LNCAP (cell line): ENCODE measurements at regions not wholly inside any gene's neighbourhood (a gene's known extent, or its start where the extent isn't known, plus 50 kb on each side); places are given as distances from the start of the nearest gene placed in this dataset.

Source experiments
- TF ChIP-seq, protein P1 (sequence below): fragments of 450-650 bp; IDR thresholded peaks from 2 replicates; pipeline ENCODE4 v1.5.1; 2017; ENCODE audit warnings: mild to moderate bottlenecking

DNA sequence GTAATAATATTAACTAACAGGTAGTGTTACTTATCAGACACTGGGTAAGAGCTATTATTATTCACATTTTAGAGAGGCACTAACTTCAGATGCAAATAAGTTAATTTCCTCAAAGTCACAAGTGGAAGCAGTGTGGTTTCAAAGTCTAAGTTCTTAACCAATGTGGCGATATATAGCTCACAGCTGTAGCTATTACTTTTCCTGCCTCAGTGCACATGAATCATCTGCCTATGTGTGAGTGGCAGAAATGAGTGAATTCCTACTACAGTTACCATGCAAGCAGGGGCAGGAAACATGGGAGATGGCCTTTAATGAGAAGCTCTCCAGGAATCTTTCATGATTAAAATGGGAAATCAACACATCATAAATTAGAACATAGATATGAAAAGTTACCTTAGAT lies 126.2 kb upstream of the EYA4 start:
- TF ChIP-seq, protein P1, sequence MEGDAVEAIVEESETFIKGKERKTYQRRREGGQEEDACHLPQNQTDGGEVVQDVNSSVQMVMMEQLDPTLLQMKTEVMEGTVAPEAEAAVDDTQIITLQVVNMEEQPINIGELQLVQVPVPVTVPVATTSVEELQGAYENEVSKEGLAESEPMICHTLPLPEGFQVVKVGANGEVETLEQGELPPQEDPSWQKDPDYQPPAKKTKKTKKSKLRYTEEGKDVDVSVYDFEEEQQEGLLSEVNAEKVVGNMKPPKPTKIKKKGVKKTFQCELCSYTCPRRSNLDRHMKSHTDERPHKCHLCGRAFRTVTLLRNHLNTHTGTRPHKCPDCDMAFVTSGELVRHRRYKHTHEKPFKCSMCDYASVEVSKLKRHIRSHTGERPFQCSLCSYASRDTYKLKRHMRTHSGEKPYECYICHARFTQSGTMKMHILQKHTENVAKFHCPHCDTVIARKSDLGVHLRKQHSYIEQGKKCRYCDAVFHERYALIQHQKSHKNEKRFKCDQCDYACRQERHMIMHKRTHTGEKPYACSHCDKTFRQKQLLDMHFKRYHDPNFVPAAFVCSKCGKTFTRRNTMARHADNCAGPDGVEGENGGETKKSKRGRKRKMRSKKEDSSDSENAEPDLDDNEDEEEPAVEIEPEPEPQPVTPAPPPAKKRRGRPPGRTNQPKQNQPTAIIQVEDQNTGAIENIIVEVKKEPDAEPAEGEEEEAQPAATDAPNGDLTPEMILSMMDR = no peak

DNA sequence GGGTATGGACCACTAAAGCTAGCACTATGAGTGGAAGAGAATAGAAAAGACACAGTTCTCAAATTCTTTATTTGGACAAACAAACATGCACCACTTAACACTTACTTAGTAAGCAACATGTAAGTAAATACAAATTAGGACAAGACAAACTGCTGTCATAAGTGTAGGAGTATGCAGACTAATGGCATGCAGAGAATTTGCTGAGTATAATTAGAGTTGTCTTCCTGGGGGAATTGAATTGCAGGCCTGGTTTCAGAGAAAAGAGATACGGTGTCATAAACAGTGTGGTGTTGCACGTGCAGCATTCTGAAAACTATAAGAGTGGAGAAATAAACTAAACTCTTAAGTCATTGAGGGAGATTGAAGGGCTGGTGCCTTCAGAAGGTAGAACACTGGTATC lies 125.2 kb upstream of the EYA4 start:
- TF ChIP-seq, protein P1 = no peak

DNA sequence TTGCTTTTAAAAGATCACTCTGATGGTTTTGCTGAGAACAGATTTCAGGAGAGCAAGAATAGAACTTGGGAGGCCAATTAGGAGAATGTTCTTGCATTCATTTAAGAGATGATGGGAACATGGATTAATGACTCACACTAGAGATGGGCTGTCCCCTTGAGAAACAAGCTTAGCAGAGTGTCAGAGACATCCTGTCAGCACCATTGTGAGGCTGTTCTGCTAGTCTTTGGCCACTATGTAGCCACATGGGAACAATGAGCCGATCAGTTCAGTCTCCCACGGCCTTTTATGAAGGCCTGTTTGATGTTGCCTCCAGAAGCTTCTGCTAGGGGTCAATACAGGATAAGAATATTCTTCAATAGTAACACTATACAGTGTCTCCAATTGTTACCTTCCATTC lies 113.0 kb upstream of the EYA4 start:
- TF ChIP-seq, protein P1 = no peak

DNA sequence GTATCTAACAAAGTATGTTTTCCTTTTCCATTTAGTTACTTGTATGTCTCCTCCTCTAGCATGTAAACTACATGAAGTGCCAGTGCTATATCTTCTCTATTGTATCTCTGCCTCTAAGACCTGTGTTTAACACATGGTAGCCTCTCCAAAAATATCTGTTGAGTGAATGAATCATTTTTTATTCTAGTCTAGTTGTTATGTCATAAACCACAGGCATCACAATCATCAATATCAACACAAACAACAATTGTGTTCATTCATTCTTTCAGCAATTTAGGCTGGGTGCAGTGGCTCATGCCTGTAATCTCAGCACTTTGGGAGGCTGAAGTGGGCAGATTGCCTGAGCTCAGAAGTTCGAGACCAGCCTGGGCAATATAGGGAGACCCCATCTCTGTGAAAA lies 111.6 kb upstream of the EYA4 start:
- TF ChIP-seq, protein P1 = no peak

DNA sequence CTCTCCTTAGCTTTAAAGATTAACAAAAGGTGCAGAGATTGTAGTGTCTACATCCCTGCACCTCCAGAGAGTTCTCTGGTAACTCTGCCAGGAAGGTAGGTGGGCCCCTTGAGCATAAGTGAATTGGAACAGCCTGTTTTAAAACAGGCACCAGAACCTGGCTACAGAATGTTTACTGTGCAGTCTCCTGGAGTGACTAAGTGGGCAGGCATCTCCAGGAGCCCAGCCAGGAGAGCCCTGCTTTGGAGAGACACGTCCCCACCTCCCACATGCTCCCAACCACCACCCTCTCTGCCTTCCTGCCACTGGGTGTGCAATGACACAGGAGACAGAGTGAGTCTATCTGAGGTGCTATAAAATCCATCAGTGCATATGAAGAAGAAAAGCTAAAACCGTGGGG lies 110.3 kb upstream of the EYA4 start:
- TF ChIP-seq, protein P1 = no peak

DNA sequence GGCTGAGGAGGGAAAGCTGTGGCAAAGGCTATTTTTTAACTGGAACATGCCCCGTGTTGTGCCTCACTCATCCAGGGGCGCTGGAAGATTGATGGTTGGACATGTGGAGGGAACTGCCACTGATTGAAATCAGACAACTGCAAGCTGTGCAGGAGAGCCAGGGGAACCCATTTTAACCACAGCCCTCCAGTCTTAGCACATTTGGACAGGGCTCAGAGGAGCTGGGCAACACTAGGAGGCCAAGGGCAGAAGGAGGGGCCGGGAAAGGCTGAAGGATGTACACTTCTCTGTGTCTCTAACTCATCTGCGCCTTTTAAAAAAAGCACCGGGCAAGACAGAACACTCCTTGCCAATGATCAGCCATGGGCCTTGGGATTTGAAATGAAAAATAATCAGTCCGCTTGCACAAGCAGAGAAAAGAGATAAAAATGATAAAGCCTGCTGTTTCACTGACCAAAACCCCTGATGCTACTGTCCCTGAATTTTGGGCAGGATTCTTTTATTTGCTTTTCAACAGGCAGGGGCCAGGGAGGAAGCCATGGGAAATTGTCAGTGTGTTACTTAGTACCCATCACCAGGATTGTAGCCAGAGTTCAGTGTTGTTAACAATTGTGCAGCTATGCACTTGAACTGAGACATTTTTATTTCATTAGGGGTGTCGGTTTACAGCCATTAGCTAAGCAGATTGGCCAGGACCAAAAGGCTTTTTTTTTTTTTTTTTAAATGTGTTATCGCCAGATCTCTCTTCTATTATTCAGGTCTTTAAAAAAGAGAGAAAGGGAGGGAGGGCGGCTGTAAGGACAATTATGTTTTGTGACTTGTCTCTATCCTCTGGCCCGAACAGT lies 109.3 kb upstream of the EYA4 start:
- TF ChIP-seq, protein P1 = no peak

- TF ChIP-seq, protein P1 = no peak
Measured at GRCh38 chr6:133132466-133132971, 108.6 kb upstream of the EYA4 start.
